ENCODE measurements at regions not wholly inside any gene's neighbourhood (a gene's known extent, or its start where the extent isn't known, plus 50 kb on each side); places are given as distances from the start of the nearest gene placed in this dataset.

- in situ Hi-C loops (cut with MboI; ENCODE audit: low sequenced_read_pairs in 4 of 4) (no loop called here), intact Hi-C loops (cut with DNase I; ENCODE audit: low total_unique reads) (no loop called here)
- H3K36me3 ChIP-seq, result no peaks in the 10 kb centered on the region
- no peak for ATAC-seq
- no peaks in the 10 kb centered on the region for H3K9me3 ChIP-seq
- no peaks in the 10 kb centered on the region for H3K4me1 ChIP-seq
- no peak overlapping the region for H3K4me3 ChIP-seq
- no peak overlapping the region for H3K27ac ChIP-seq
- TF ChIP-seq POLR2A (IDR thresholded peaks at IDR 0.05), result no peak
- TF ChIP-seq, protein P1, sequence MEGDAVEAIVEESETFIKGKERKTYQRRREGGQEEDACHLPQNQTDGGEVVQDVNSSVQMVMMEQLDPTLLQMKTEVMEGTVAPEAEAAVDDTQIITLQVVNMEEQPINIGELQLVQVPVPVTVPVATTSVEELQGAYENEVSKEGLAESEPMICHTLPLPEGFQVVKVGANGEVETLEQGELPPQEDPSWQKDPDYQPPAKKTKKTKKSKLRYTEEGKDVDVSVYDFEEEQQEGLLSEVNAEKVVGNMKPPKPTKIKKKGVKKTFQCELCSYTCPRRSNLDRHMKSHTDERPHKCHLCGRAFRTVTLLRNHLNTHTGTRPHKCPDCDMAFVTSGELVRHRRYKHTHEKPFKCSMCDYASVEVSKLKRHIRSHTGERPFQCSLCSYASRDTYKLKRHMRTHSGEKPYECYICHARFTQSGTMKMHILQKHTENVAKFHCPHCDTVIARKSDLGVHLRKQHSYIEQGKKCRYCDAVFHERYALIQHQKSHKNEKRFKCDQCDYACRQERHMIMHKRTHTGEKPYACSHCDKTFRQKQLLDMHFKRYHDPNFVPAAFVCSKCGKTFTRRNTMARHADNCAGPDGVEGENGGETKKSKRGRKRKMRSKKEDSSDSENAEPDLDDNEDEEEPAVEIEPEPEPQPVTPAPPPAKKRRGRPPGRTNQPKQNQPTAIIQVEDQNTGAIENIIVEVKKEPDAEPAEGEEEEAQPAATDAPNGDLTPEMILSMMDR (IDR thresholded peaks at IDR 0.05 in 4 of 5, conservative IDR thresholded peaks at IDR 0.05 in 1 of 5), result no peak
- no peaks in the 10 kb centered on the region for H3K27me3 ChIP-seq
- DNase-seq, result no peak
Measured at GRCh38 chr3:17936736-17937480, 194.5 kb upstream of the TBC1D5 start.

- Histone ChIP-seq H3K36me3 (no peaks in the 10 kb centered on the region), H3K27ac (no peak overlapping the region), H3K4me1 (no peaks in the 10 kb centered on the region), H3K27me3 (no peaks in the 10 kb centered on the region), H3K9me3 (no peaks in the 10 kb centered on the region), H3K4me3 (no peak overlapping the region)
- TF ChIP-seq, protein P1 (IDR thresholded peaks at IDR 0.05 in 4 of 5, conservative IDR thresholded peaks at IDR 0.05 in 1 of 5), result no peak
- no peak for TF ChIP-seq POLR2A (IDR thresholded peaks at IDR 0.05)
- DNase-seq (no peak), ATAC-seq (no peak)
- in situ Hi-C loops (cut with MboI; ENCODE audit: low sequenced_read_pairs in 4 of 4), result no loop called here
- intact Hi-C loops (cut with DNase I; ENCODE audit: low total_unique reads), result no loop called here
Measured at GRCh38 chr3:17935222-17935621, 192.8 kb upstream of the TBC1D5 start.

DNA sequence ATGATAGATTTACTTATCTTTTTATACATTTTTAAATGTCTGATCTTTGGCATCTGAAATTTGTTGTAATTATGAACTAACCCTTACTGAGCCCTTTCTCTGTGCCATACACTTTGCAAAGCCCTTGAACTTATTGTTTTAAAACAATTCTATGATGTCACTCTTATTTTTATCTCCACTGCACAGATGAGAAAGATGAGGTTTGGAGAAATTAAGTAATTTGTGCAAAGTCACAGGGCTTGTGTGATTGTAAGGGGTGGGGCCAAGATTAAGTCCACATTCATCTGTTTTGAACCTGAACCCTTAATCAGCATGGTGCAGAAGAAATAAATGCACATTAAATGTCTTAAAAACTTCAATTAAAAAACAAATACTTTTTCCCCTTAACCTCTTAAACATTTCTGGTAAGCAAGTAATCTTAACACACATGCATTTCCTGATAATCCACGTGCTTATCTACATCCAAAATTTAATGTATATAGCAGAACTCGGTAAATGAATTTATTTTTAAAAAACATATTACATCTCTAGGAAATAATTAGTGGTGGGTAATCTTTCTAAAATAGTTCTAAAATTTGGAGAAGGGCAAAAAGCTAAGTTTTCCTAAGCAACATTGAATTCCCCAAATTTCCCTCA lies 189.8 kb upstream of the TBC1D5 start:
- no peaks in the 10 kb centered on the region for H3K27me3 ChIP-seq

DNA sequence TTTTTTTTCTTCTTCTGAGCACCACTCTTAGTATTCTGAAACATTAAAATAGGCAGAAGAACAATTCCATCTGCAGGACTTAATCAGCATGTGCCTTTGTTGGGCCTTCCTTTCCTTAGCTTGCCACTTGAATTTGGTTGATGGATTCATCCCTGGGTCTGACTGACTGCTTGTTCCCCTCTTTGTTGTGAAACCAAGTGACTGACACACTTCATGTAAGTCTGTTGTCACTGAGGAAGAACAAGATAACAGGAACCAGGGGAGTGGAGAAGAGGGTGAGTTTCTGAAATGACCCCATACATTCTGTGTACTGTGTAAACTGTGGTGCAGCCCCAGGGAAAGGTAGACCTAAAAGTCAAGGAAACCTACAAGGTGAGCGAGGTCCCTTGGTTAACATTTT lies 188.7 kb upstream of the TBC1D5 start:
- no peak overlapping the region for H3K27ac ChIP-seq
- intact Hi-C loops (cut with DNase I; ENCODE audit: low total_unique reads), result no loop called here
- in situ Hi-C loops (cut with MboI; ENCODE audit: low sequenced_read_pairs in 4 of 4), result no loop called here
- TF ChIP-seq, protein P1 (IDR thresholded peaks at IDR 0.05 in 4 of 5, conservative IDR thresholded peaks at IDR 0.05 in 1 of 5), result no peak
- no peak for TF ChIP-seq POLR2A (IDR thresholded peaks at IDR 0.05)
- H3K9me3 ChIP-seq, result no peaks in the 10 kb centered on the region
- no peak overlapping the region for H3K4me3 ChIP-seq
- H3K36me3 ChIP-seq, result no peaks in the 10 kb centered on the region
- no peaks in the 10 kb centered on the region for H3K4me1 ChIP-seq
- DNase-seq, result no peak
- no peak for ATAC-seq
- H3K27me3 ChIP-seq, result no peaks in the 10 kb centered on the region

More for the DNA sequence above, 189.8 kb upstream of the TBC1D5 start:
- ATAC-seq, result no peak
- H3K4me1 ChIP-seq, result no peaks in the 10 kb centered on the region
- no peak for DNase-seq
- no peaks in the 10 kb centered on the region for H3K36me3 ChIP-seq
- in situ Hi-C loops (cut with MboI; ENCODE audit: low sequenced_read_pairs in 4 of 4), result no loop called here
- intact Hi-C loops (cut with DNase I; ENCODE audit: low total_unique reads), result no loop called here
- H3K4me3 ChIP-seq, result no peak overlapping the region
- TF ChIP-seq POLR2A (IDR thresholded peaks at IDR 0.05), result no peak
- TF ChIP-seq, protein P1 (IDR thresholded peaks at IDR 0.05 in 4 of 5, conservative IDR thresholded peaks at IDR 0.05 in 1 of 5), result no peak
- H3K27ac ChIP-seq, result no peak overlapping the region
- H3K9me3 ChIP-seq, result no peaks in the 10 kb centered on the region
